Lung (tissue), 11 donors: ENCODE measurements at regions not wholly inside any gene's neighbourhood (a gene's known extent, or its start where the extent isn't known, plus 50 kb on each side); places are given as distances from the start of the nearest gene placed in this dataset.

Experiments
- ATAC-seq: fragments of 200-7000 bp; cut with Tn5 transposase; one replicate; pipeline ENCODE4 v1.9.1; 2020; ENCODE audit warnings: moderate number of reproducible peaks; ENCODE audit not compliant: insufficient read depth, low FRiP score
- DNase-seq, 3 donors: peaks; one replicate each; pipeline ENCODE4 v3.0.0-alpha.2; 2013 to 2017
- H3K27ac ChIP-seq, 2 donors: one replicate each; pipeline ENCODE4 v1.5.1; 2013; ENCODE audit warnings: mild to moderate bottlenecking in 2 of 2, moderate library complexity in 2 of 2, control low read depth in 1 of 2, inconsistent platforms in 1 of 2, low read depth in 1 of 2, low read length in 1 of 2
- H3K27me3 ChIP-seq, 3 donors: one replicate each; pipeline ENCODE4 v1.5.1; 2013; ENCODE audit warnings: low read length in 2 of 3; ENCODE audit not compliant: control insufficient read depth in 3 of 3, insufficient read depth in 3 of 3
- H3K36me3 ChIP-seq, 4 donors: one replicate each; pipeline ENCODE4 v1.5.1; 2013; ENCODE audit warnings: low read length in 4 of 4, mild to moderate bottlenecking in 1 of 4, moderate library complexity in 1 of 4; ENCODE audit not compliant: control insufficient read depth in 4 of 4, insufficient read depth in 4 of 4
- H3K4me1 ChIP-seq, 5 donors: one replicate each; pipeline ENCODE4 v1.5.1; 2013; ENCODE audit warnings: low read length in 5 of 5, mild to moderate bottlenecking in 2 of 5, moderate library complexity in 1 of 5; ENCODE audit not compliant: control insufficient read depth in 5 of 5, insufficient read depth in 5 of 5
- H3K4me3 ChIP-seq: one replicate; pipeline ENCODE4 v1.5.1; 2013; ENCODE audit warnings: mild to moderate bottlenecking, control low read depth, moderate library complexity
- H3K9ac ChIP-seq, 2 donors: one replicate each; pipeline ENCODE4 v1.5.1; 2013; ENCODE audit warnings: low read length in 2 of 2, control low read depth in 1 of 2; ENCODE audit not compliant: insufficient read depth in 1 of 2
- H3K9me3 ChIP-seq, 4 donors: one replicate each; pipeline ENCODE4 v1.5.1; 2013; ENCODE audit warnings: low read length in 3 of 4, mild to moderate bottlenecking in 1 of 4, moderate library complexity in 1 of 4; ENCODE audit not compliant: control insufficient read depth in 4 of 4, insufficient read depth in 3 of 4
- WGBS, 2 donors: extraction: QIAGEN DNeasy Blood & Tissue Kit; methylation state at CpG; one replicate each; pipeline ENCODE4 v1.1.7; 2013; 5-methylcytosine and 5-hydroxymethylcytosine counted together
- TF ChIP-seq, protein P1 (sequence below): IDR thresholded peaks from 2 replicates; pipeline ENCODE4 v1.5.1; 2012; ENCODE audit warnings: mild to moderate bottlenecking; ENCODE audit errors: control extremely low read depth, extremely low read depth
- donor health status: control.
- donor health status: control.
- donor health status: Bipolar disorder and iron deficiency.
- donor health status: healthy.
- donor health status: DM: yes; HTN: yes; CAD: no.

GRCh38 chr14:22383515-22384166, 205.4 kb downstream of the DAD1 start:
- TF ChIP-seq, protein P1, sequence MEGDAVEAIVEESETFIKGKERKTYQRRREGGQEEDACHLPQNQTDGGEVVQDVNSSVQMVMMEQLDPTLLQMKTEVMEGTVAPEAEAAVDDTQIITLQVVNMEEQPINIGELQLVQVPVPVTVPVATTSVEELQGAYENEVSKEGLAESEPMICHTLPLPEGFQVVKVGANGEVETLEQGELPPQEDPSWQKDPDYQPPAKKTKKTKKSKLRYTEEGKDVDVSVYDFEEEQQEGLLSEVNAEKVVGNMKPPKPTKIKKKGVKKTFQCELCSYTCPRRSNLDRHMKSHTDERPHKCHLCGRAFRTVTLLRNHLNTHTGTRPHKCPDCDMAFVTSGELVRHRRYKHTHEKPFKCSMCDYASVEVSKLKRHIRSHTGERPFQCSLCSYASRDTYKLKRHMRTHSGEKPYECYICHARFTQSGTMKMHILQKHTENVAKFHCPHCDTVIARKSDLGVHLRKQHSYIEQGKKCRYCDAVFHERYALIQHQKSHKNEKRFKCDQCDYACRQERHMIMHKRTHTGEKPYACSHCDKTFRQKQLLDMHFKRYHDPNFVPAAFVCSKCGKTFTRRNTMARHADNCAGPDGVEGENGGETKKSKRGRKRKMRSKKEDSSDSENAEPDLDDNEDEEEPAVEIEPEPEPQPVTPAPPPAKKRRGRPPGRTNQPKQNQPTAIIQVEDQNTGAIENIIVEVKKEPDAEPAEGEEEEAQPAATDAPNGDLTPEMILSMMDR: no peak
- ATAC-seq (peak; percentile 8), DNase-seq (no peak)
- Histone ChIP-seq H3K4me3 (no peak overlapping the region), H3K36me3 (no peaks in the 10 kb centered on the region), H3K9ac (no peak overlapping the region), H3K27me3 (no peaks in the 10 kb centered on the region), H3K4me1 (peaks cover 0 to 21% (median 6%) of the 10 kb centered on the region in 5 donors), H3K27ac (no peak overlapping the region), H3K9me3 (no peaks in the 10 kb centered on the region)
- WGBS, 2 donors: 48 to 70% methylated on average over 8 of the region's 8 CpGs

DNA sequence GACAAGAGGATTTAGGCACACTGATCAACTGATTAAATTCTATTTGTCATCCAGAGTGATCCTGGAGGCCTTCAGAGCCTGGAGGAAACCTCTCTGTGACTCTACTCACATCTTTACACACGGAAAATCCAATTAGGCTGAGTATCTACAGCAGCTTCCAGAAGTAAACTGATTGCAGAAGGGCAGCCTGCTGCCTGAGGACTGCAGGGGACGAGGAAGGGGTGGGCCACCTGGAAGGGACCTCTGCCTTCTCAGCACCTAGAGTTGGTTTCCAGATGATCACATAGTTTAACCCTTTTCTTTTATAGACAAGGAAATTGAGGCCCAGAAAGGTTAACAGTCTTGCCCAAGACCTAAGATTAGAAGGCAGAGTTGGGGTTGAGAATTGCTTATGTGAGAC, 206.1 kb downstream of the DAD1 start:
- no peak overlapping the region for H3K4me3 ChIP-seq
- H3K36me3 ChIP-seq: no peaks in the 10 kb centered on the region
- no peak overlapping the region for H3K27ac ChIP-seq
- TF ChIP-seq, protein P1: no peak
- ATAC-seq (no peak), DNase-seq (no peak)
- H3K9ac ChIP-seq: no peak overlapping the region
- no peaks in the 10 kb centered on the region for H3K9me3 ChIP-seq
- H3K27me3 ChIP-seq: peaks cover 0 to 4% (median 4%) of the 10 kb centered on the region in 3 donors
- peaks cover 0 to 21% (median 6%) of the 10 kb centered on the region in 5 donors for H3K4me1 ChIP-seq
- 86 to 90% methylated on average over 2 of the region's 2 CpGs for WGBS, 2 donors

- no peak for DNase-seq
- peaks cover 0 to 5% (median 5%) of the 10 kb centered on the region in 3 donors for H3K27me3 ChIP-seq
- 76 to 91% methylated on average over 1 of the region's 1 CpG for WGBS, 2 donors
- no peak overlapping the region for H3K4me3 ChIP-seq
- H3K36me3 ChIP-seq: no peaks in the 10 kb centered on the region
- TF ChIP-seq, protein P1: no peak
- no peak overlapping the region for H3K27ac ChIP-seq
- no peak overlapping the region for H3K9ac ChIP-seq
- peaks cover 0 to 18% (median 6%) of the 10 kb centered on the region in 5 donors for H3K4me1 ChIP-seq
- no peak for ATAC-seq
- no peaks in the 10 kb centered on the region for H3K9me3 ChIP-seq
These were observed 206.6 kb downstream of the DAD1 start for GRCh38 chr14:22382395-22382794.

GRCh38 chr14:22381766-22382165, 207.3 kb downstream of the DAD1 start:
- 80 to 88% methylated on average over 2 of the region's 2 CpGs for WGBS, 2 donors
- no peak for ATAC-seq
- H3K4me3 ChIP-seq: no peak overlapping the region
- H3K27me3 ChIP-seq: peaks cover 0 to 7% (median 5%) of the 10 kb centered on the region in 3 donors
- no peaks in the 10 kb centered on the region for H3K36me3 ChIP-seq
- peaks cover 0 to 18% (median 6%) of the 10 kb centered on the region in 5 donors for H3K4me1 ChIP-seq
- H3K27ac ChIP-seq: no peak overlapping the region
- TF ChIP-seq, protein P1: no peak
- no peaks in the 10 kb centered on the region for H3K9me3 ChIP-seq
- no peak for DNase-seq
- H3K9ac ChIP-seq: no peak overlapping the region
